Keratinocyte (primary cell): ENCODE measurements at regions not wholly inside any gene's neighbourhood (a gene's known extent, or its start where the extent isn't known, plus 50 kb on each side); places are given as distances from the start of the nearest gene placed in this dataset.

Experiments used
- DNase-seq: peaks from one replicate; pipeline ENCODE4 v3.0.0-alpha.2; 2011; ENCODE audit warnings: low read depth, missing footprints, low spot score
- FAIRE-seq: peaks from 2 replicates; lab custom pipeline; 2011; peaks lifted over from hg19 to GRCh38; lab: Jason Lieb, UNC
- H2AFZ ChIP-seq: 2 replicates; pipeline ENCODE4 v1.6.0; 2012; ENCODE audit warnings: low read length, control low read depth, inconsistent platforms; ENCODE audit not compliant: control insufficient read depth
- H3K27ac ChIP-seq: 2 replicates; pipeline ENCODE4 v1.5.1; 2011; ENCODE audit warnings: low read length; ENCODE audit not compliant: control insufficient read depth, insufficient read depth
- H3K27me3 ChIP-seq: 3 replicates; pipeline ENCODE4 v1.6.0; 2011; ENCODE audit warnings: low read length; ENCODE audit not compliant: control insufficient read depth, insufficient read depth; ENCODE audit errors: extremely low read depth
- H3K36me3 ChIP-seq, 2 experiments: 2 replicates in 1 of 2; 3 replicates in 1 of 2; pipeline ENCODE4 v1.5.1; 2011; ENCODE audit warnings: low read length in 2 of 2, mild to moderate bottlenecking in 1 of 2; ENCODE audit not compliant: control insufficient read depth in 2 of 2, insufficient read depth in 2 of 2; ENCODE audit errors: extremely low read depth in 1 of 2
- H3K4me1 ChIP-seq: 3 replicates; pipeline ENCODE4 v1.5.1; 2011; ENCODE audit warnings: low read length; ENCODE audit not compliant: control insufficient read depth, insufficient read depth; ENCODE audit errors: extremely low read depth
- H3K4me2 ChIP-seq: 3 replicates; pipeline ENCODE4 v1.6.0; 2011; ENCODE audit warnings: low read depth, low read length; ENCODE audit not compliant: control insufficient read depth, insufficient read depth; ENCODE audit errors: extremely low read depth
- H3K4me3 ChIP-seq, 3 experiments: fragments of 200-600 bp in 1 of 3; sonication (generic) in 1 of 3; 2 replicates in 2 of 3; 3 replicates in 1 of 3; pipeline ENCODE4 v1.5.1; 2011 to 2016; ENCODE audit warnings: low read length in 3 of 3, mild to moderate bottlenecking in 3 of 3, control low read depth in 2 of 3, inconsistent platforms in 1 of 3, low read depth in 1 of 3, mixed read lengths in 1 of 3, mixed run types in 1 of 3, moderate library complexity in 1 of 3; ENCODE audit not compliant: control insufficient read depth in 2 of 3, insufficient read depth in 2 of 3; ENCODE audit errors: extremely low read depth in 1 of 3
- H3K79me2 ChIP-seq: 2 replicates; pipeline ENCODE4 v1.6.0; 2012; ENCODE audit warnings: low read length; ENCODE audit not compliant: control insufficient read depth, insufficient read depth
- H3K9ac ChIP-seq: 3 replicates; pipeline ENCODE4 v1.6.0; 2011; ENCODE audit warnings: low read length; ENCODE audit not compliant: control insufficient read depth, insufficient read depth; ENCODE audit errors: extremely low read depth
- H3K9me1 ChIP-seq: 3 replicates; pipeline ENCODE4 v1.6.0; 2011; ENCODE audit warnings: low read length; ENCODE audit not compliant: control insufficient read depth, insufficient read depth; ENCODE audit errors: extremely low read depth
- H3K9me3 ChIP-seq: 2 replicates; pipeline ENCODE4 v1.5.1; 2012; ENCODE audit warnings: low read depth, low read length; ENCODE audit not compliant: control insufficient read depth
- H4K20me1 ChIP-seq: 3 replicates; pipeline ENCODE4 v1.6.0; 2011; ENCODE audit warnings: low read length; ENCODE audit not compliant: control insufficient read depth, insufficient read depth; ENCODE audit errors: extremely low read depth
- EZH2 ChIP-seq: IDR thresholded peaks from one replicate; pipeline ENCODE4 v1.6.1; 2012; ENCODE audit warnings: inconsistent platforms, mild to moderate bottlenecking, low read length, moderate library complexity
- dilution Hi-C: fragments of 300-500 bp; cut with MboI; formaldehyde crosslinking; loops from one replicate; pipeline ENCODE4 v1.7.0; 2020; ENCODE audit warnings: low sequenced_read_pairs; ENCODE audit not compliant: extremely low pct_ligation_motif_present
- TF ChIP-seq, protein P1 (sequence below), 3 experiments: IDR thresholded peaks in 1 of 3; conservative IDR thresholded peaks in 1 of 3; optimal IDR thresholded peaks in 1 of 3; 2 replicates in 2 of 3; 3 replicates in 1 of 3; pipeline versions ENCODE3 to v1.5.1; 2011; ENCODE audit warnings: low read length in 3 of 3, mild to moderate bottlenecking in 3 of 3, moderate library complexity in 2 of 3, control low read depth in 1 of 3, inconsistent platforms in 1 of 3; ENCODE audit not compliant: insufficient read depth in 2 of 3; ENCODE audit errors: extremely low read depth in 1 of 3

DNA sequence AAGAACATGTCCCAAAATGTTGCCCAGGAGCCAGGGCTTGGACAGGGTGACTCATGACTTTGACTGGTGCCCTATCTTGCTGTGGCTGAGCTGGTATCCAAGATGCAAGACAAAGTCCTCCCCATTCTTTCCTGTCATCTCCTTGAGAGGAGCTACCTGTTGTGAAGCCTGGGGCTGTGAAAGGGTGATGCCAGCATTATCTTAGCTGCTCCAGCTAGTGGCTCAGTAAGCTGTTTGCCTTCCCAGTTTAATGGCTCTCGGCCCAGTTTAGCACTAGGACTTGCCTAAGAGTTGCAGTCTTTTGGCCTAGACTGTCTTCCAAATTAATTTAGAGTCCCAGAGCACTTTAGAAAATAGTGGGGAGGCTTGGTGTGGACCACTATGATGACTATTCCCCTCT lies 424.3 kb upstream of the NRG3 start:
- FAIRE-seq (no peak), DNase-seq (no peak)
- Histone ChIP-seq H3K9me3 (no peaks in the 10 kb centered on the region), H2AFZ (no peak overlapping the region), H3K9ac (no peak overlapping the region), H3K4me2 (no peak overlapping the region), H3K79me2 (no peaks in the 10 kb centered on the region), H3K36me3 (no peaks in the 10 kb centered on the region), H3K27ac (no peak overlapping the region), H3K9me1 (no peaks in the 10 kb centered on the region), H3K4me3 (no peak overlapping the region), H3K27me3 (no peaks in the 10 kb centered on the region), H4K20me1 (no peaks in the 10 kb centered on the region), H3K4me1 (no peaks in the 10 kb centered on the region)
- TF ChIP-seq, protein P1, sequence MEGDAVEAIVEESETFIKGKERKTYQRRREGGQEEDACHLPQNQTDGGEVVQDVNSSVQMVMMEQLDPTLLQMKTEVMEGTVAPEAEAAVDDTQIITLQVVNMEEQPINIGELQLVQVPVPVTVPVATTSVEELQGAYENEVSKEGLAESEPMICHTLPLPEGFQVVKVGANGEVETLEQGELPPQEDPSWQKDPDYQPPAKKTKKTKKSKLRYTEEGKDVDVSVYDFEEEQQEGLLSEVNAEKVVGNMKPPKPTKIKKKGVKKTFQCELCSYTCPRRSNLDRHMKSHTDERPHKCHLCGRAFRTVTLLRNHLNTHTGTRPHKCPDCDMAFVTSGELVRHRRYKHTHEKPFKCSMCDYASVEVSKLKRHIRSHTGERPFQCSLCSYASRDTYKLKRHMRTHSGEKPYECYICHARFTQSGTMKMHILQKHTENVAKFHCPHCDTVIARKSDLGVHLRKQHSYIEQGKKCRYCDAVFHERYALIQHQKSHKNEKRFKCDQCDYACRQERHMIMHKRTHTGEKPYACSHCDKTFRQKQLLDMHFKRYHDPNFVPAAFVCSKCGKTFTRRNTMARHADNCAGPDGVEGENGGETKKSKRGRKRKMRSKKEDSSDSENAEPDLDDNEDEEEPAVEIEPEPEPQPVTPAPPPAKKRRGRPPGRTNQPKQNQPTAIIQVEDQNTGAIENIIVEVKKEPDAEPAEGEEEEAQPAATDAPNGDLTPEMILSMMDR (optimal IDR thresholded peaks at IDR 0.05 in 1 of 3, IDR thresholded peaks at IDR 0.05 in 1 of 3, conservative IDR thresholded peaks at IDR 0.05 in 1 of 3; ENCODE audit: extremely low read depth in 1 of 3, insufficient read depth in 2 of 3, low read length in 3 of 3): no peak
- no peak for TF ChIP-seq EZH2
- dilution Hi-C loops: no loop called here

DNA sequence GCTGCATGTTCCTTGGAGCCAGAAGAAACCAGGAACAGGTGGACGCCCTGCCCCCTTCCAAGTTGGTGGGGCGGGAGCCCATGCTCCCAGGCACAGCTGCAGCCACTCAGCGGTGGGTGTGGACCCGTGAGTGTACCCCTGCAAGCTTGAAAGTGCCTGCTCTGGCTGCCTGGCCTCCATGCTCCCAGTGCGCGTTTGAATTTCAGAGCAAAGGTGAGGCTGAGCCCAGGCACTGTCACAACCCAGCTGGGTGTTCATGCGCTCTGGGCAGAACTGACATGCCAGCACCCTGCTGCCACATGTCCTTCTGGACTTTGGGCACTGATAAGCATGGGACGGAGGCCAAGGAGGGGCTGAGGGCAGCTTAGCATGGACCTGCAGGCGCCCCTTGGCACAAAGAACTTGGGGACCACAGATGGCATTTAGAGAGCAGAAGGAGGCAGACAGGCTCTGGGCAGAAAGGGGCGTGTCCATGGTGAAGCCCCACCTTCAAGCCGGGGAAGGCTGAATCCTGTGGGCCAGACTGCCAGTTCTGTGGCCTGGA lies 402.0 kb upstream of the NRG3 start:
- H3K36me3 ChIP-seq: no peaks in the 10 kb centered on the region
- no peaks in the 10 kb centered on the region for H3K9me1 ChIP-seq
- no peaks in the 10 kb centered on the region for H3K4me1 ChIP-seq
- no peaks in the 10 kb centered on the region for H4K20me1 ChIP-seq
- H2AFZ ChIP-seq: no peak overlapping the region
- no peak for FAIRE-seq
- no peak overlapping the region for H3K4me3 ChIP-seq
- no peaks in the 10 kb centered on the region for H3K79me2 ChIP-seq
- no peak overlapping the region for H3K27ac ChIP-seq
- no peak for TF ChIP-seq EZH2
- TF ChIP-seq, protein P1 (optimal IDR thresholded peaks at IDR 0.05 in 1 of 3, IDR thresholded peaks at IDR 0.05 in 1 of 3, conservative IDR thresholded peaks at IDR 0.05 in 1 of 3; ENCODE audit: extremely low read depth in 1 of 3, insufficient read depth in 2 of 3, low read length in 3 of 3): no peak
- no peak overlapping the region for H3K4me2 ChIP-seq
- dilution Hi-C loops: no loop called here
- H3K9ac ChIP-seq: no peak overlapping the region
- peaks cover 2% of the 10 kb centered on the region for H3K9me3 ChIP-seq
- H3K27me3 ChIP-seq: no peaks in the 10 kb centered on the region
- no peak for DNase-seq
